Mucosa of gallbladder (tissue), 1 donor: ENCODE measurements at regions not wholly inside any gene's neighbourhood (a gene's known extent, or its start where the extent isn't known, plus 50 kb on each side); places are given as distances from the start of the nearest gene placed in this dataset.

ENCODE experiments used
- DNase-seq: peaks from one replicate; pipeline ENCODE4 v3.0.0-alpha.2; 2020; ENCODE audit warnings: low spot score
- donor health status: DM: no; HTN: no; CAD: no.

DNA sequence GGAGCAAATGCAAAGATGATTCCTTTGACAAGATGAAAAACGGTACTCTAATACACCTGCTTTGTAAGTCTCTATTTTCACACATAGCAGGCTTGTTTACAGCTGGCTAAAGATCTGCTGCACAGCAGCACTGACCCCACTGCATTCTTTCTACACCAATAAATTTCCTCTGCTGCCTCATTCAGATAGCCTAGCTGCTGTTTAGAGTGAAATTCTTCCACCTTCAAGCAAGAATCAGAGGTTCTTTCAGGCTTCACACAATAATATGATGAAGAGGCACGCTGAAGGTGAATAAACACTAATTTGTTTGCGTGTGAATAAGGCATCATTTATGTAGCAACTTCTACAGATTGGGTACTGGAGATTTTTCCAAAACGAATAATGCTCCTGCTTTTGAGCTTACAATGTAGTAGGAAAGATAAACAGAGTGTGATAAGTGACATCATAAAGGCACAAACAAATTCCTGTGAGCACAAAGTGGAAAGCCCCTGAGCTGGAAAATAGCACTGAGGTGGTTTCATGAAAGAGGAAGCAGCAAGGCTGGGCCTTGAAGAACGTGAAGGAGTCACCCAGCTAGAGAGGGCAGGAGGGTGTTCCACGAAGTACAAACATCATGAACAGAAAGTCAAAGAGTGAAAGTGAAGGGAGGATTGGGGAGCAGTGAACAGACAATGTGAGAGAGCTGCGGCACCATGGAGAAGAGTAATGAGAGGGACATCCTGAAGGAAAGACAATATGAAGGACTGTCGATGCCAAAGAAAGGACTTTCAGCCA lies 543.4 kb downstream of the CD83 start:
- no peak for DNase-seq

DNA sequence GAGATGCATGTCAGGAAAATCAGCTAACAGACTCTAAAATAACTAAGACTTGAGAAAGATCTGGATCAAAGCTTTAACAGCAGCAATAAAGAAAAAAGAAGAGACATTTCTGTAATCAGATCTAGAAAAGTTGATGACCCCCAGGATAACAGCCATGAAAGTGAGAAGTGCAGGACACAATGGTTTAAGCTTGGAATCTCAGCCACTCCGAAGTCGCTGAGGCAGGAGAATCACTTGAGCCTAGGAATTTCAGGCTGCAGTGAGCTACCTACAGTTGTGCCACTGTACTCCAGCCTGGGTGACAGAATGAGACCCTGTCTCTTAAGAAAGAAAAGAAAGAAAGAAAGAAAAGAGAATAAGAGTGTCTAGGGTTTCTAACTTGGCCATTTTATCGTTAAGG lies 544.1 kb downstream of the CD83 start:
- DNase-seq = no peak

DNA sequence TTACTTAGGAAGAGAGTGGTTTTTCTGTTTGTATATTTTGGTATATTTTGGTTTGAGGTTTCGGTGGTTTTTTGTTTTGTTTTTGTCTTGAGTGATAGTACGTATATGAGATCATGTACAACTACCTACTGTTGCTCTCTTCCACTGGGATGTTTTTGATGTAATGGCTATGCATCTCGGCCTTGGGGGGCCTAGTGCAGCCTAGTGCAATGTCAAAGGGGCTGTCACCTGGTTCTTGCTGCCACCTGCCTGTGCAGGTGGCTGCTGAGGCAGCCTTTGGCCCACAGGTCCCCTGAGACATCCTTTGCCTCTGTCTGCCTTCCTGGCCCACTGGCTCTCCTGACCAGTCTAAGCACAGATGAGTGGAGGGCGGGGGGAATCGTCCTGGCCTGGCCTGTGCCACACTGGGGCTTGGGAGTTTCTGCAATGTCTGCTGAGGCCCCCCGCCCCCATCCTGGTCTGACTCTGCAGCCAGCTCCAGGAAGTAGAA lies 546.6 kb downstream of the CD83 start:
- no peak for DNase-seq

DNA sequence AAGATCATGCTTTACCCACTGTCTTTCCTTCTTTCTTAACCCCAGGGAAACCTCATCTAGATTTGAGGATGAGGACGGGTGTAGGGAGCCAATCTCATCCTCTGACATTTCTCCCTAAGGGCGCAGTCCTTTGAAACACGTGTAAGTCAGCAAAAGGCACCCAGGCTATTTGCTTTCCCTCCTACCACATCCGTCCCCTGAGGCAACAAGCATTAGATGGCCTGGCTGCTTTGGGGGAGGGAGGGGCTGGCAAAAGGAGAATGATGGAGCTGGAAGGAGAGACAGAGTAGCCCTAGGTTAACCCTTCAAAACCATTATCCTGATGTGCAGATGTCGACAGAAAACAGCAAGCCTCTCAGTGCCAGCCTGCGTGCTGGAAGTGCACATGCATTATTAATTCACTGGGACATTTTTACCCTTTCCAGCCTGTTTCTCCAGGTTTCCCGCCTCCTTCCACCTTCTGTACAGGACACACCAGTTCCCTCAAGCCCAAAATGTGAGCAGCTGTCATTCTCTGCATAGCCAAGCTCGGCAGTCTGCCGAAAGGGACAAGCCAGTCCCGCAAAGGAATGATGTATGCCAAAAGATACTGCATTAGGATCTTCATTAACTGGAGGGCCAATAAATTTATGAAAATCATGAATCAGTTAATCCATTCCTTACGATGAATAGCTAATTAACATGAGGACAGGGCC lies 547.2 kb downstream of the CD83 start:
- no peak for DNase-seq

DNA sequence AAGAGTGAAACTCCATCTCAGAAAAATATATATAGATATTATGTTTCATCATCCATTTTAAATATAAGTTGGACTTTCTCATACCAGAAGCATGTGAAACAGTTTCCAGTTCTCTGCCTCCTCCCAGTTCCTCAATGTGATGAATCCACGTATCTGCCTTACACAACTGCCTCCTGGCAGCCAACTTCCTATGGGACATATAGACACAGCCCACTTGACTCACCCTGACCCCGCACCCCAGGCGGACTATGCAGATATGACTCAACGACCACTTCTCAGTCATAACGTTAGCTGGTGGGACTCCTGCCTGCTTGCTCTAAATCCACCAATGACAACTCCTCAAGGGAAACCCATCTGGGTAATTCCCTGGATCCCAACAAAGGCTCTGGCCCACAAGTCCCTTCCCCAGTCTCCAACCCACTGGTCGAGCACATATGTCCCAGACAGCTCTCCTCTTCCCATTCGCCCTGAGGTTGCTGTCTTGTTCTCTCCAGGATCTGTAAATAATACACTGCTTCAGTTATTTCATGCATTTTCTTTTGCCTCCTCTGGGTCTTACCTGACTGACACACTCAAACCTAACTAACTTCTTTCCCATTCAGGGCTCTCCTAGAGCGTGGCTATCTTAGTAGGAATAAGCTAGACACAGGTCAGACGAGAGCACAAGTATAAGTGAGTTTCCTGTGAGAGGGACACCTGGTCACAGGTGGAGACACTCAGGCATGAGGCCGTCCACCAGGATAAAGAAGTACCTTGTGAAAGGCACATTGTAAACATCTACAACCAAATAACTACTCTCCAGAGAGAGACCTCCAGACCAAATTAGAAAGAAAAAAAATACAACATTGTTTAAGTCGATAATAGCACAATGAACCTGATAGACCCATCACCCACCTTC lies 548.5 kb downstream of the CD83 start:
- DNase-seq = no peak

DNA sequence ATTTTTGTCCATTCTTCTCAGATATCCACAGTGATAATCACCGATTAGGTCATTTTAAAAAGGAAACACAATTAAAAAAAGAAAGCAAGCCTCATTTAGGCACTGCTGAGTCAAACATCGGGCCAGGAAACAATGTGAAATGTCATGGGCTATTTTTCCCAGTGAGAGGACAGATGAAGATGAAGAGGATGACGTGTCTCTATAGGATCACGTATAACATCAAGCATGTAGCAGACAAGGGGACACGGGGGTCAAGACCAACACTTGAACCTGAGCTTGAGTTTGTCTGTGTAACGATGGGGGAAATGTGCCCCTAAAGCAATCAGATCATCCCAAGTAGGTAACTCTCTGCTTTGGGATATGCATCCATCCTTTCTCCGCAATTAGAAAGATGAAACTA lies 553.2 kb downstream of the CD83 start:
- no peak for DNase-seq

DNA sequence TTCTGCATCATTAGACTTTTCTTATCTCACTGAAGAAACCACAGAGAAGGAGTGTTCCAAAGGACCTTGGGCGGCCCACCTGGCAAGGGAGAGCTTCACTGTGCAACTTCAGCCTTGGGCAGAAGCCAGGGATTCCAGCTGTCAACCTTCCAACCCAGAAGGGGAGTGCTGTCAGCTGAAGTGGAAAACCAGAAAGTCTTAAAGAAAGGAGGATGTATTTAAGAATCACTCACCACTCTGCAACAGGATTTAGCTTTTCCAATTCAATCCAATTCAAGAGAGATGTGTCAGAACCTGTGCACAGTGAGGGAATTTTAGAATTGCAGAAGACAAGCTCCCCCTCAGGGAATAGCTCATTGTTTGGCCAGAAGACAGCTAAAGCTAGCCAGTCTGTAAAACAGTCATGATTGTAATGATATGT lies 553.7 kb downstream of the CD83 start:
- no peak for DNase-seq

DNA sequence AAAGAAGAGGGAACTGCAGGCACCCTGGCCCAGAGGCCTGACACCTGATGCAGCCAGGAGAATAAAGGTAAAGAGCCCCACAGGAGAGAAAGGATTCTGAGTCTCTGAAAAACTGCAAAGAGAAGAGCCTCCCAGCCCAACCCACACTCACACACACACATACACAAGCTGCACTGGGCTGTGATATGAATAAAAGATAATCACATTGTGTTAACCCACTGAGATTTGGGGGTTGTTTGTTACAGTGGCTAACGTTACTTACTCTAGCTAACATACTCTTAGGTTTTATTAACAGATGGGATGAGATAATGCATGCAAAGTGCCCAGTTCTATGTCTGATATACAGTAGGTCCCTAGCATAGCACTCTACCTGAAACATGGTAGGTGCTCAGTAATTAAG lies 554.4 kb downstream of the CD83 start:
- DNase-seq = no peak

DNA sequence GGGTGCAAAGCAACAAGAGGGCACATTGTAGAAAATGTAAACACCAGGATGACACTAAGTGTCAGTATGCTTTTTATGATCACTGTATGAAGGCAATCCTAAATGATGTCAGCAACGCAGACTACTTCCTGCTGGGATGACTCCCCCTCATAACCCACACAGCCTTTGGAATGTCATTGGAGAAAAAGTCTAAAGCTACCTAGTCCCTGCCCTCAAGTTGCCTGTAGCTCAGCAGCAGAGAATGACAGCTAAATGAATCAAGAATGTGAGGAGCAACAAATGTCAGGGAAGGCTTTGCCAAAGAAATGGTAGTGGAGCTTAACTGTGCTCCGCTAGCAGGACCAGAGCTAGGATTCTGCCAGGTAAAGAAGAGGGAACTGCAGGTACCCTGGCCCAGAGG lies 555.6 kb downstream of the CD83 start:
- DNase-seq = no peak

DNA sequence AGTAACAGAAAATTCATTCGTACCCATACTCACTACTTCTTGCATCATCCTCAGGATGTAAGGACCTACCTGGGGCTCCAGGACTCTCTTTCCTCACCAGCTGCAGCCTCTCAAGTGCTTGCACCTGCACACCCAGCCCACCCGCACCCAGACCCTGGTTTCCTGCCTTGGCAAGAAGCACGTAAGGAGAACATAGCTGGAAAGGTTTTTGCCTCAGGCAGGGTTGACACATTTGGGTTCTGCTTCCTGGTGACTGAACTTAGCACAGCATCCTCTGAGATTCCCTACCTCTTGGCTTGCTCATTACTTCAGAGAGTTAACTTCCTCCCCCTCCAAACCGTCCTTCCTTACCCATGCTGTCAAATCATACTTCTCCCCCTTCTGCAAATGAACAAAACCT lies 556.9 kb downstream of the CD83 start:
- no peak for DNase-seq

DNA sequence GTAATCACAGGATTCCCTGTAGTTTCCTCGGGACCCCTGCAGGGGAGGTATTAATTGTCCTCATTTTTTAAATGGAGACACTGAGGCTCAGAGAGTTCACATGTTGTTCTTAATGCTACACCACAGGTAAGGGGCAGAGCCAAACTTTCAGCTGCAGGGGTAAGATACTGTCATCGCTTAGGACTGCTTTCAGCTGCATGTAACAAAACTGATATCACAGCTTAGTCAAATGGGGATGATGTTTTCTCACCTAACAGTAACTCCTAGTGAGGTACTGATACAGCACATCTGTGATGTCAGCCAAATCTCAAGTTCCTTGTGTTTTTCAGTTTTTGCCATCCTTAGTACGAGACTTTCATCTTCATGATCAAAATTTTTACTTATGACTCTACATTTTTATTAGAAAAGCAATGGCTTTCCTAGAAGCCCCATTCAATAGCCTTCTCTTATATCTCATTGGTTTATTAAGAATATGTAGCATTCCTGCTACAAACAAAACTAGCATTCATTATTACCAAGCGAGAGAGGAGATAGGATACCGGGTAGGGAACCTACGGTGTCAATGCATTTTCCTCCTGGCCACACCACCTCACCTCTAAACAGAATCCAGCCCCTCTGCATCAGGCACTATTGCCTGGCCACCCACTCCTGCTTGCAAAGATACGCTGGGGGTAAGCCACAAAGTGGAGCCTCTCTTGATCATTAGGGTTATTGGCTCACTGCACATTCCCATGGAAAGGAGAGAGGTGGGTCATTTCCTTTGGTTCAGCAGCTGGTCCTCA lies 557.5 kb downstream of the CD83 start:
- DNase-seq = no peak

DNA sequence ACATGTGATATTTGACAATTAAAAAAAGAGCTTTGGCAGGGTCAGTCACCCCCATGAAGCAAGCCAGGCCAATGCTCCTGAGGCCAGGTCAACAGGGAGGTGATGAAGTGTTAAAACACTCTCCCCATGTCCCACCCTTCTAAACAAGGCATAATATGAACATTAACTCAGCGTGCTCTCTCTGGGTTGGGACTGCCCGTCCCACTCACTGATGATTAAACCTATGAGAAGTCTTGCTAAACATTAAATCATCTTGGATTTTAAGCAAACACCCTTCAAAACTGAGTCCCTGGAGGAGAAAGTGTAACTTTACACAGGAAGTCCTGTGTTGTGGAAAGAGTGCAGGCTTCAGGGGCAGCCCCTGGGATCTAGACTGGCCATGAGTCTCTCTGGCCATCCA lies 558.5 kb downstream of the CD83 start:
- no peak for DNase-seq

DNA sequence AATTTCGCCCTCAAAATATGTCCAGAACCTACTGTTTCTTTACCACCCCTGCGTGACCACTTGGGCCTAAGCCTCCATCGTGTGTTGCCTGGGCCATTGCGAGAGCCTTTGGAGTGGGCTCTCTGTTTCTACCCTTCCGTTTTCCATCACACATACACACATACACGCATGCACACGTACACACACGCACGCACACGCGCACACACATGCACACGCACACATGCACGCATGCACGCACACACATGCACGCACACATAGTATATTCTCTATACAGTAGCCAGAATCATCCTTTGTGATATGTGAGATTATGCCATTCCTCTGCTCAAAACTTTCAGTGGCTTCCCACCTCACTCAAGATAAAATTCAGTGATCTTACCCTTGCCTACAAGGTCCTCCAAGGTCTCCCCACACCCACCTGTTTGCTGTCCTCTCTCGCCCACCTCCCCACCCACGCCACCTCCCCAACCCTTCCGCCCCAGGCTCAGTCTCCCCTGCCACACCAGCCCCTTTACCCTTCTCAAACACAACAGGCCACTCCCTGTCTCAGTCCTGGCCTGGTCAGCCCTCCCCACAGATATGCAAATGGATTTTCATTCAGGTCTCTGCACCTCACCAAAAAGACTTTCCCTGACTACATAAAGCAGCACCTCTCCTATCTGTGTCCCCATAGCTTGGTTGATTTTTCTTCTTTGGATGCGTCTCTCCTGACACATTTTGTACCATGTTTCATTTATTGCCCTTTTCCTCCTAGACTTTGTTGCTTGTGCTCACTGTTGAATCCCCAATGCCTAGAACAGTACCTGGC lies 559.6 kb downstream of the CD83 start:
- no peak for DNase-seq

DNA sequence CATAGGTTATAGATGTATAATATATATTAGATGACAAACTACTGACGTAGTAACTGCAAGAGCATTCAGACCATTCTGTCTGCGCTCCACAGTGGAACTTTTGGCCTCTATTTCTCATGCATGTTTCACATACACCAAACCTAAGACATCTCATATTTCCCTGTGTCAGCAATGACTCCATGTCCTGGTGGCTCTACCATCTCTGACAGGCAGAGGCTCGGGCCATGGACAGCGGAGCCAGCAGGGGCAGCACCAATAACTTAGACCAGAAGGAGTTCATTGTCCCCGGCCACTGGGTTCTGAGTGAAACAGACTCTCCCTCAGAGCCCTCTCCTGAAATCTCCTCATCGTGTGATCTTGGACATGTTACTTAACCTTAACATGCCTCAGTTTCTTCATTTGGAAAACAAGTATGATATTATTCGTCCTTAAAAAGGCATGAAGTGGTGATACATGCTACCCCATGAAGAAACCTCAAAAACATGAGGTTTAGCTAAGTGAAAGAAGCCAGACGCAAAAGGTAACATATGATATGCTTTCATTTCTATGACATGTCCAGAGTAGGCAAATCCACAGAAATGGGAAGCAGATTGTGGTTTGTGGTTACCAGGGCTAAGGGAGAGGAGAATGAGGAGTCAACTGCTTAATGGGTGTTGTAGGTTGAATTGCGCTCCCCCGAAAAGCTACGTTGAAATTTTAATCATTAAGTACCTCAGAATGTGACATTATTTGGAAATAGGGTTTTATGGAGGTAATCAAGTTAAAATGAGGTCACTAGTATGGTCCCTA lies 564.0 kb upstream of the JARID2 start:
- DNase-seq = no peak

DNA sequence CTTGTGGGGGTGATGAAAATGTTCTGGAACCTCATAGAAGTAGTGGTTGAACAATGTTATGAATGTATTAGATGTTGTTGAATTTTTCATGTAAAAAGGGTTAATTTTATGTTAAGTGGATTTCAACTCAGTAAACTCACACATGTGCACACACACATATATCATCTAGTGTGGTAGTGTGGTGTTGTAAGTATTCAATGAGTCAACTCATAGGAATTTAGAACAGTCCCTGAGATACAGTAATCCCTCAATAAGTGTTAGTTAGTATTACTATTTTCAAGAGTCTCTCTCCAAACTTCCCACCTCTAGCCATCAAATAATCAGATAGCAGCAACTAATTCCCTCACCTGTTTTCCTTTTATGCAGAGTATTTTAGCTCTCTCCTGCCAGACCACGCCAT lies 563.1 kb upstream of the JARID2 start:
- no peak for DNase-seq

DNA sequence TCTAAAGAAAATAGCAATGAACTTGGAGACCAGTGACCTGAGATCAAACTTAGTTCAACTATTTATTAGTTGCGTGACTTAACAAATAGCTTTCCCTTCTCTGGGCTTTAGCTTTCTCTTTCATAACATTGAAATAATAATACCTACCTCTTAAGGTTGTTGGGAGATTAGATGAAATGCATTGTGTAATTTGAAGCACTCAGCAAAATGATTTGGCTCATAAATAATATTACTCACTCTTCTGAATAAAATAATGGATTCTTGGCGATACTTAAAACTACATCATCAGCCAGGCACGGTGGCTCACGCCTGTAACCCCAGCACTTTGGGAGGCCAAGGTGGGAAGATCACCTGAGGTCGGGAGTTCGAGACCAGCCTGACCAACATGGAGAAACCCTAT lies 556.2 kb upstream of the JARID2 start:
- DNase-seq = no peak

DNA sequence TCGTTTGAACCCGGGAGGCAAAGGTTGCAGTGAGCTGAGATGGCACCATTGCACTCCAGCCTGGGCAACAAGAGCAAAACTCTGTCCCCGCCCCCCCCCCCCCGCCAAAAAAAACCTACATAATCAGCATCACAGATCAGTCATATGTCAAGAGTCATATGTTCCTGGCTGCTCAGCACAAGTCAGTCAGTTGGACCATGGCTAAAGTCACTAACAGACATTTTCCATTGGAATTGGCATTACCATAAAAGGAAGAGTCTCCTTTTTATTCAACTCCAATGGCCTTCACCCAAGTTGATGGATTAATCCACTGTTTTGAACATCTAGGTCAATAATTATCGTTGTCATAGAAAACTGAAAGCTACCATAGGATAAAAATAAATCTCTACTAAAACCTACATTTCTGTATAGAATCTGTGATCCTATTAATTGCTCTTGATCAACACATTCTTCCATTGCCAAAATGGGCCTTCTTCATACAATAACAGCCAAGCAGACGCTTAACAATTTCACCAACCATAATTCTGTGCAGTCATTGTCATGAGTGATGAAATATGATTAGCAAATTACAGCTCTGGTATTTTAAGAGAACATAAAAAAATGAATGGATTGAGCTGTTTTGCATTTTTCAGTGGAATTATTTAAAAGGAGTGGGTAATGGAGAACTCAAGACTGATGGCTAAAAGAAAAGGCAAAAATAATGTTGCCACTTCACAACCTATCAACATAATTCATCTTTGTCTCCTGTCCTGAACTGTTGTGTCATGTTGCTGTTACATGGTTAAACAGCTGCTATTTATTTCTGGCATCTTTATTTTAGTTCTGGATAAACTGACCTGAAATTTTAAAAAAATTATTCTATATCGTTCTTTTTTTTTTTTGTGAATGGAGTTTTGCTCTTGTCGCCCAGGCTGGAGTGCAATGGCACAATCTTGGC lies 555.5 kb upstream of the JARID2 start:
- DNase-seq = no peak

DNA sequence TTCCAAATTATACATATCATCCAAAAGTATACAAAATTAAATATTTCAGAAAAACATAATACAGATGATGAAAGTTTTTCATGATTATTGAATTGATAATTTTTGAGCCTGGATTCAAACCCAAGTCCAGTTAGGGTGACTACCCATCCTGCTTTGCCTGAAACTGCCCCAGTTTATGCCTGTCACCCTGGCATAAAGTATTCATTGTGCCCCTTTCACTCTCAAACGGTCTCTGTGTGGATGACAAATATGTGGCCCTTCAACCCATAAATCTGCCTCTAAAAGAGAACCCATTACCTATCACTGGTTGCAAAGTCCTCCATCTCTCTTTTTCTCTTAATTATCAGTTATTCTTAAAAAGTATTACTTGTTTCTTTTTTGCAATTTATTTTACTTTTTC lies 553.7 kb upstream of the JARID2 start:
- no peak for DNase-seq
